ENCODE measurements at regions not wholly inside any gene's neighbourhood (a gene's known extent, or its start where the extent isn't known, plus 50 kb on each side); places are given as distances from the start of the nearest gene placed in this dataset.
"Not testable (repeated sequence)": the region's sequence is repeated elsewhere in the genome, so short reads cannot be mapped to it uniquely, and the experiment has no call there.

- H3K27ac ChIP-seq (ENCODE audit: insufficient read depth, low read length, poor library complexity, severe bottlenecking), result no peak overlapping the region
- H3K36me3 Mint-ChIP-seq, result no peaks in the 10 kb centered on the region
- H3K27ac Mint-ChIP-seq, result no peak overlapping the region
- no peak for DNase-seq
- no peaks in the 10 kb centered on the region for H3K27me3 ChIP-seq (ENCODE audit: control insufficient read depth, insufficient read depth, low read length)
- H3K9me3 ChIP-seq (ENCODE audit: control insufficient read depth in 2 of 2, low read length in 2 of 2), result no peaks in the 10 kb centered on the region
- peaks cover 20% of the 10 kb centered on the region for H3K4me1 ChIP-seq (ENCODE audit: control insufficient read depth, insufficient read depth, low read length, poor library complexity, severe bottlenecking)
- no peaks in the 10 kb centered on the region for H3K27me3 Mint-ChIP-seq
- no peaks in the 10 kb centered on the region for H3K36me3 ChIP-seq (ENCODE audit: control insufficient read depth, insufficient read depth, low read length)
- peaks cover 38 to 60% (median 43%) of the 10 kb centered on the region in 4 donors for H3K4me1 Mint-ChIP-seq
- H3K9me3 Mint-ChIP-seq, result peaks cover 0 to 1% (median 0%) of the 10 kb centered on the region in 7 donors
- H3K4me3 Mint-ChIP-seq, result no peak overlapping the region
- no peak overlapping the region for H3K4me3 ChIP-seq (ENCODE audit: low read depth, low read length)
- ATAC-seq (ENCODE audit: low read depth in 2 of 2), result no peak
Measured at GRCh38 chr2:12560618-12561017, 156.1 kb upstream of the TRIB2 start.

DNA sequence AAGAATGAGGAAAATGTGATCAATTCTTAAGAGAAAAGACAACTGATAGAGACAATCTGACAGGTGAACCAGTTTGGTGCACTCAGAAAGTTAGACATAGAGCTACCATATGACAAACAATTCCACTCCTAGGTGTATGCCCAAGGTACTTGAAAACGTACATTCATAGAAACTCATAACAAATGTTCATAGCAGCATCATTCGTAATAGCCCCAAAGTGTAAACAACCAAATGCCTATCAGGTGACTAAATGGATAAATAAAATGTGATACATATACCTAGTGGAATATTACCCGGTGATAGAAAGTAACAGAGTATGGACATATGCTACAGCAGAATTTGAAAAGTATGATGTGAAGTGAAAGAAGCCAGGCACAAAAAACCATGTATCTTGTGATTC lies 149.3 kb upstream of the TRIB2 start:
- no peak for ATAC-seq (ENCODE audit: low read depth in 2 of 2)

DNA sequence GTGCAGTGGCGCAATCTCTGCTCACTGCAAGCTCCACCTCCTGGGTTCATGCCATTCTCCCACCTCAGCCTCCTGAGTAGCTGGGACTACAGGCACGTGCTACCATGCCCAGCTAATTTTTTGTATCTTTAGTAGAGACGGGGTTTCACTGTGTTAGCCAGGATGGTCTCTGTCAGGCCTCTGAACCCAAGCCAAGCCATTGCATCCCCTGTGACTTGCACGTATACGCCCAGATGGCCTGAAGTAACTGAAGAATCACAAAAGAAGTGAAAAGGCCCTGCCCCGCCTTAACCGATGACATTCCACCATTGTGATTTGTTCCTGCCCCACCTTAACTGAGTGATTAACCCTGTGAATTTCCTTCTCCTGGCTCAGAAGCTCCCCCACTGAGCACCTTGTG lies 147.2 kb upstream of the TRIB2 start:
- H3K4me1 Mint-ChIP-seq, result peaks cover 11 to 35% (median 21%) of the 10 kb centered on the region in 4 donors
- H3K9me3 Mint-ChIP-seq; H3K4me3 Mint-ChIP-seq; H3K4me3 ChIP-seq (ENCODE audit: low read depth, low read length); H3K27me3 ChIP-seq (ENCODE audit: control insufficient read depth, insufficient read depth, low read length); H3K27me3 Mint-ChIP-seq; H3K36me3 Mint-ChIP-seq; H3K27ac ChIP-seq (ENCODE audit: insufficient read depth, low read length, poor library complexity, severe bottlenecking); H3K36me3 ChIP-seq (ENCODE audit: control insufficient read depth, insufficient read depth, low read length); H3K9me3 ChIP-seq (ENCODE audit: control insufficient read depth in 2 of 2, low read length in 2 of 2); ATAC-seq (ENCODE audit: low read depth in 2 of 2); H3K27ac Mint-ChIP-seq; DNase-seq: not testable (repeated sequence)
- H3K4me1 ChIP-seq (ENCODE audit: control insufficient read depth, insufficient read depth, low read length, poor library complexity, severe bottlenecking), result peaks cover 15% of the 10 kb centered on the region

More for the DNA sequence above, 149.3 kb upstream of the TRIB2 start:
- H3K27me3 Mint-ChIP-seq, result peaks cover 4% of the 10 kb centered on the region
- no peak for DNase-seq
- peaks cover 15% of the 10 kb centered on the region for H3K4me1 ChIP-seq (ENCODE audit: control insufficient read depth, insufficient read depth, low read length, poor library complexity, severe bottlenecking)
- peaks cover 14 to 36% (median 29%) of the 10 kb centered on the region in 4 donors for H3K4me1 Mint-ChIP-seq
- H3K36me3 ChIP-seq (ENCODE audit: control insufficient read depth, insufficient read depth, low read length), result no peaks in the 10 kb centered on the region
- no peaks in the 10 kb centered on the region for H3K27me3 ChIP-seq (ENCODE audit: control insufficient read depth, insufficient read depth, low read length)
- no peak overlapping the region for H3K4me3 ChIP-seq (ENCODE audit: low read depth, low read length)
- H3K27ac ChIP-seq (ENCODE audit: insufficient read depth, low read length, poor library complexity, severe bottlenecking), result no peak overlapping the region
- peaks cover 0 to 1% (median 0%) of the 10 kb centered on the region in 7 donors for H3K9me3 Mint-ChIP-seq
- H3K36me3 Mint-ChIP-seq, result no peaks in the 10 kb centered on the region
- peak overlapping the region in 1 of 4 donors; percentile 29 for H3K4me3 Mint-ChIP-seq
- no peak overlapping the region for H3K27ac Mint-ChIP-seq
- no peaks in the 10 kb centered on the region for H3K9me3 ChIP-seq (ENCODE audit: control insufficient read depth in 2 of 2, low read length in 2 of 2)

- peaks cover 15% of the 10 kb centered on the region for H3K4me1 ChIP-seq (ENCODE audit: control insufficient read depth, insufficient read depth, low read length, poor library complexity, severe bottlenecking)
- H3K4me1 Mint-ChIP-seq, result peaks cover 11 to 32% (median 21%) of the 10 kb centered on the region in 4 donors
- not testable (repeated sequence) for ATAC-seq (ENCODE audit: low read depth in 2 of 2); H3K4me3 Mint-ChIP-seq; H3K36me3 ChIP-seq (ENCODE audit: control insufficient read depth, insufficient read depth, low read length); H3K9me3 Mint-ChIP-seq; DNase-seq; H3K9me3 ChIP-seq (ENCODE audit: control insufficient read depth in 2 of 2, low read length in 2 of 2); H3K36me3 Mint-ChIP-seq; H3K4me3 ChIP-seq (ENCODE audit: low read depth, low read length); H3K27me3 ChIP-seq (ENCODE audit: control insufficient read depth, insufficient read depth, low read length); H3K27ac ChIP-seq (ENCODE audit: insufficient read depth, low read length, poor library complexity, severe bottlenecking); H3K27me3 Mint-ChIP-seq
- H3K27ac Mint-ChIP-seq, result peak overlapping the region in 1 of 3 donors; percentile 84
Measured at GRCh38 chr2:12569929-12570328, 146.8 kb upstream of the TRIB2 start.

DNA sequence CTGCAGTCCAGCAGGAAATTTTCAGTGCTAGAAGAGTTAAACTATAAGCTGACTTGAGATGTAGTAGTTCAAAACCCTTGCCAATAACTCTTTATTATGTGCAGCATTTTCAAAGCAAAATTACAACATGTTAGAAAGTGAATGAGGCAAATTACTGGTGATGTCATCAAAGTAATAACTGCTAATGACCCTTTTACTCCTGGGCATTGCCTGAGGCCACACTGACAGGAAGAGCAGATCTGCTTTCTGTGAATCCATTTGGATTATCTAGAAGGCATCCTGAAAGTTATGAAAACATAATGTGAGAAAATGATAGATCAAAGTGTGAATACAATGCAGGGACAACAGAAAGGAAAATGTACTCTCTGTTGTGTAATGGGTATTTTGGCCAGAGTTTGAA lies 139.6 kb upstream of the TRIB2 start:
- peak overlapping the region in 1 of 3 donors; percentile 30 for H3K27ac Mint-ChIP-seq
- H3K36me3 Mint-ChIP-seq, result peaks cover 4% of the 10 kb centered on the region
- DNase-seq, result no peak
- Histone ChIP-seq H3K9me3 (ENCODE audit: control insufficient read depth in 2 of 2, low read length in 2 of 2) (no peaks in the 10 kb centered on the region), H3K27ac (ENCODE audit: insufficient read depth, low read length, poor library complexity, severe bottlenecking) (no peak overlapping the region), H3K4me3 (ENCODE audit: low read depth, low read length) (no peak overlapping the region), H3K27me3 (ENCODE audit: control insufficient read depth, insufficient read depth, low read length) (no peaks in the 10 kb centered on the region), H3K4me1 (ENCODE audit: control insufficient read depth, insufficient read depth, low read length, poor library complexity, severe bottlenecking) (no peaks in the 10 kb centered on the region), H3K36me3 (ENCODE audit: control insufficient read depth, insufficient read depth, low read length) (no peaks in the 10 kb centered on the region)
- no peaks in the 10 kb centered on the region for H3K27me3 Mint-ChIP-seq
- peaks cover 0 to 4% (median 0%) of the 10 kb centered on the region in 7 donors for H3K9me3 Mint-ChIP-seq
- peaks cover 3 to 13% (median 6%) of the 10 kb centered on the region in 4 donors for H3K4me1 Mint-ChIP-seq
- no peak overlapping the region for H3K4me3 Mint-ChIP-seq
- ATAC-seq (ENCODE audit: low read depth in 2 of 2), result no peak

GRCh38 chr2:12577567-12578253 lies 139.0 kb upstream of the TRIB2 start:
- Mint-ChIP-seq H3K27ac (peak overlapping the region in 1 of 3 donors; percentile 4), H3K4me3 (no peak overlapping the region), H3K27me3 (no peaks in the 10 kb centered on the region), H3K4me1 (peaks cover 3 to 13% (median 6%) of the 10 kb centered on the region in 4 donors), H3K9me3 (peaks cover 0 to 4% (median 0%) of the 10 kb centered on the region in 7 donors), H3K36me3 (peaks cover 4% of the 10 kb centered on the region)
- no peaks in the 10 kb centered on the region for H3K4me1 ChIP-seq (ENCODE audit: control insufficient read depth, insufficient read depth, low read length, poor library complexity, severe bottlenecking)
- no peak for DNase-seq
- H3K9me3 ChIP-seq (ENCODE audit: control insufficient read depth in 2 of 2, low read length in 2 of 2), result no peaks in the 10 kb centered on the region
- no peaks in the 10 kb centered on the region for H3K36me3 ChIP-seq (ENCODE audit: control insufficient read depth, insufficient read depth, low read length)
- no peak for ATAC-seq (ENCODE audit: low read depth in 2 of 2)
- no peaks in the 10 kb centered on the region for H3K27me3 ChIP-seq (ENCODE audit: control insufficient read depth, insufficient read depth, low read length)
- no peak overlapping the region for H3K27ac ChIP-seq (ENCODE audit: insufficient read depth, low read length, poor library complexity, severe bottlenecking)
- no peak overlapping the region for H3K4me3 ChIP-seq (ENCODE audit: low read depth, low read length)

GRCh38 chr2:12579018-12579417 lies 137.7 kb upstream of the TRIB2 start:
- DNase-seq (no peak), ATAC-seq (ENCODE audit: low read depth in 2 of 2) (no peak)
- Mint-ChIP-seq H3K27ac (no peak overlapping the region), H3K9me3 (peaks cover 0 to 4% (median 0%) of the 10 kb centered on the region in 7 donors), H3K4me3 (no peak overlapping the region), H3K4me1 (peaks cover 3 to 10% (median 6%) of the 10 kb centered on the region in 4 donors), H3K36me3 (no peaks in the 10 kb centered on the region), H3K27me3 (no peaks in the 10 kb centered on the region)
- H3K27ac ChIP-seq (ENCODE audit: insufficient read depth, low read length, poor library complexity, severe bottlenecking), result no peak overlapping the region
- no peaks in the 10 kb centered on the region for H3K9me3 ChIP-seq (ENCODE audit: control insufficient read depth in 2 of 2, low read length in 2 of 2)
- H3K27me3 ChIP-seq (ENCODE audit: control insufficient read depth, insufficient read depth, low read length), result no peaks in the 10 kb centered on the region
- no peaks in the 10 kb centered on the region for H3K36me3 ChIP-seq (ENCODE audit: control insufficient read depth, insufficient read depth, low read length)
- H3K4me3 ChIP-seq (ENCODE audit: low read depth, low read length), result no peak overlapping the region
- no peaks in the 10 kb centered on the region for H3K4me1 ChIP-seq (ENCODE audit: control insufficient read depth, insufficient read depth, low read length, poor library complexity, severe bottlenecking)

- Mint-ChIP-seq H3K27me3 (no peaks in the 10 kb centered on the region), H3K9me3 (peaks cover 0 to 2% (median 0%) of the 10 kb centered on the region in 7 donors), H3K36me3 (no peaks in the 10 kb centered on the region), H3K27ac (peak overlapping the region in 1 of 3 donors; percentile 22), H3K4me3 (no peak overlapping the region), H3K4me1 (peaks cover 24 to 33% (median 32%) of the 10 kb centered on the region in 4 donors)
- Histone ChIP-seq H3K27me3 (ENCODE audit: control insufficient read depth, insufficient read depth, low read length) (no peaks in the 10 kb centered on the region), H3K27ac (ENCODE audit: insufficient read depth, low read length, poor library complexity, severe bottlenecking) (no peak overlapping the region), H3K9me3 (ENCODE audit: control insufficient read depth in 2 of 2, low read length in 2 of 2) (no peaks in the 10 kb centered on the region), H3K36me3 (ENCODE audit: control insufficient read depth, insufficient read depth, low read length) (no peaks in the 10 kb centered on the region), H3K4me1 (ENCODE audit: control insufficient read depth, insufficient read depth, low read length, poor library complexity, severe bottlenecking) (peaks cover 13% of the 10 kb centered on the region), H3K4me3 (ENCODE audit: low read depth, low read length) (no peak overlapping the region)
- ATAC-seq (ENCODE audit: low read depth in 2 of 2) (no peak), DNase-seq (no peak)
Measured at GRCh38 chr2:12584338-12584737, 132.4 kb upstream of the TRIB2 start.

All from CD4-positive, CD25-positive, alpha-beta regulatory T cell (primary cell).